NCI-H2081 (cell line): ENCODE measurements at regions not wholly inside any gene's neighbourhood (a gene's known extent, or its start where the extent isn't known, plus 50 kb on each side); places are given as distances from the start of the nearest gene placed in this dataset.

Source experiments
- DNase-seq, 2 experiments: peaks; one replicate each; lab custom pipeline; 2025; lab: John Stamatoyannopoulos, UW

GRCh38 chr13:91085127-91085526 is 262.4 kb upstream of the MIR17HG start:
- DNase-seq, result no peak

- DNase-seq, result no peak
These were observed 260.4 kb upstream of the MIR17HG start for GRCh38 chr13:91086936-91087716.

GRCh38 chr13:91097269-91097668 is 250.2 kb upstream of the MIR17HG start:
- DNase-seq, result no peak

- no peak for DNase-seq
These were observed 247.6 kb upstream of the MIR17HG start for GRCh38 chr13:91099877-91100276.

GRCh38 chr13:91100944-91101343 is 246.5 kb upstream of the MIR17HG start:
- no peak for DNase-seq

- DNase-seq, result no peak
These were observed 246.1 kb upstream of the MIR17HG start for GRCh38 chr13:91101381-91101780.

- no peak for DNase-seq
These were observed 242.2 kb upstream of the MIR17HG start for GRCh38 chr13:91105270-91105669.

- DNase-seq, result no peak
These were observed 240.9 kb upstream of the MIR17HG start for GRCh38 chr13:91106565-91106964.

- no peak for DNase-seq
These were observed 239.2 kb upstream of the MIR17HG start for GRCh38 chr13:91108315-91108714.

- DNase-seq, result no peak
These were observed 235.8 kb upstream of the MIR17HG start for GRCh38 chr13:91111476-91112200.

- DNase-seq, result no peak
These were observed 235.1 kb upstream of the MIR17HG start for GRCh38 chr13:91112201-91112923.

GRCh38 chr13:91112924-91113277 is 234.6 kb upstream of the MIR17HG start:
- DNase-seq, result no peak

- no peak for DNase-seq
These were observed 231.7 kb upstream of the MIR17HG start for GRCh38 chr13:91115776-91116175.

GRCh38 chr13:91117351-91117750 is 230.1 kb upstream of the MIR17HG start:
- DNase-seq, result no peak

- DNase-seq, result no peak
These were observed 227.8 kb upstream of the MIR17HG start for GRCh38 chr13:91119643-91120042.

GRCh38 chr13:91122766-91123165 is 224.7 kb upstream of the MIR17HG start:
- DNase-seq, result no peak

GRCh38 chr13:91123456-91124127 is 223.9 kb upstream of the MIR17HG start:
- DNase-seq, result no peak

- no peak for DNase-seq
These were observed 220.7 kb upstream of the MIR17HG start for GRCh38 chr13:91126806-91127205.

- DNase-seq, result no peak
These were observed 219.5 kb upstream of the MIR17HG start for GRCh38 chr13:91127995-91128394.

- no peak for DNase-seq
These were observed 215.1 kb upstream of the MIR17HG start for GRCh38 chr13:91132381-91132780.

- no peak for DNase-seq
These were observed 214.7 kb upstream of the MIR17HG start for GRCh38 chr13:91132786-91133185.
